ENCODE measurements at regions not wholly inside any gene's neighbourhood (a gene's known extent, or its start where the extent isn't known, plus 50 kb on each side); places are given as distances from the start of the nearest gene placed in this dataset.

- TF ChIP-seq CTCF (conservative IDR thresholded peaks at IDR 0.05; ENCODE audit: low read depth, low read length): no peak
- peaks cover 5% of the 10 kb centered on the region for H3K4me1 ChIP-seq (ENCODE audit: low read depth, poor library complexity, severe bottlenecking)
- H3K36me3 ChIP-seq (ENCODE audit: insufficient read depth): no peaks in the 10 kb centered on the region
- H4K20me1 ChIP-seq (ENCODE audit: insufficient read depth): no peaks in the 10 kb centered on the region
- H3K4me2 ChIP-seq: no peak overlapping the region
- H3K27me3 ChIP-seq (ENCODE audit: insufficient read depth, low read depth): no peaks in the 10 kb centered on the region
- H3K4me3 ChIP-seq (IDR thresholded peaks at IDR 0.05; ENCODE audit: insufficient read depth, low read depth, low read length): no peak overlapping the region
- no peaks in the 10 kb centered on the region for H3K79me2 ChIP-seq (ENCODE audit: insufficient read depth, low read depth)
- no peak overlapping the region for H2AFZ ChIP-seq (ENCODE audit: low read depth)
- H3K27ac ChIP-seq: no peak overlapping the region
- no peak overlapping the region for H3K9ac ChIP-seq
These were observed 513.5 kb downstream of the DMAC1 start for GRCh38 chr9:7286101-7286500.

- no peak for TF ChIP-seq CTCF (conservative IDR thresholded peaks at IDR 0.05; ENCODE audit: low read depth, low read length)
- Histone ChIP-seq H3K4me1 (ENCODE audit: low read depth, poor library complexity, severe bottlenecking) (peaks cover 5% of the 10 kb centered on the region), H3K27ac (no peak overlapping the region)
These were observed 514.4 kb downstream of the DMAC1 start for GRCh38 chr9:7285199-7285598.

GRCh38 chr9:7284517-7284916 lies 515.1 kb downstream of the DMAC1 start:
- Histone ChIP-seq H3K4me1 (ENCODE audit: low read depth, poor library complexity, severe bottlenecking) (peaks cover 5% of the 10 kb centered on the region), H3K4me3 (IDR thresholded peaks at IDR 0.05; ENCODE audit: insufficient read depth, low read depth, low read length) (no peak overlapping the region), H2AFZ (ENCODE audit: low read depth) (no peak overlapping the region), H3K36me3 (ENCODE audit: insufficient read depth) (no peaks in the 10 kb centered on the region), H3K79me2 (ENCODE audit: insufficient read depth, low read depth) (no peaks in the 10 kb centered on the region), H3K27me3 (ENCODE audit: insufficient read depth, low read depth) (no peaks in the 10 kb centered on the region), H3K9ac (no peak overlapping the region), H4K20me1 (ENCODE audit: insufficient read depth) (no peaks in the 10 kb centered on the region), H3K27ac (no peak overlapping the region), H3K4me2 (no peak overlapping the region)
- TF ChIP-seq CTCF (conservative IDR thresholded peaks at IDR 0.05; ENCODE audit: low read depth, low read length): no peak

More at GRCh38 chr9:7285199-7285598, 514.4 kb downstream of the DMAC1 start:
- no peak overlapping the region for H3K4me2 ChIP-seq
- no peak overlapping the region for H3K4me3 ChIP-seq (IDR thresholded peaks at IDR 0.05; ENCODE audit: insufficient read depth, low read depth, low read length)
- H2AFZ ChIP-seq (ENCODE audit: low read depth): no peak overlapping the region
- H4K20me1 ChIP-seq (ENCODE audit: insufficient read depth): no peaks in the 10 kb centered on the region
- H3K27me3 ChIP-seq (ENCODE audit: insufficient read depth, low read depth): no peaks in the 10 kb centered on the region
- no peaks in the 10 kb centered on the region for H3K36me3 ChIP-seq (ENCODE audit: insufficient read depth)
- H3K79me2 ChIP-seq (ENCODE audit: insufficient read depth, low read depth): no peaks in the 10 kb centered on the region
- H3K9ac ChIP-seq: no peak overlapping the region

GRCh38 chr9:7284117-7284516 lies 515.5 kb downstream of the DMAC1 start:
- TF ChIP-seq CTCF (conservative IDR thresholded peaks at IDR 0.05; ENCODE audit: low read depth, low read length): no peak
- no peak overlapping the region for H3K4me2 ChIP-seq
- no peak overlapping the region for H3K9ac ChIP-seq
- H3K79me2 ChIP-seq (ENCODE audit: insufficient read depth, low read depth): no peaks in the 10 kb centered on the region
- H3K36me3 ChIP-seq (ENCODE audit: insufficient read depth): no peaks in the 10 kb centered on the region
- H3K4me1 ChIP-seq (ENCODE audit: low read depth, poor library complexity, severe bottlenecking): peaks cover 5% of the 10 kb centered on the region
- no peak overlapping the region for H3K4me3 ChIP-seq (IDR thresholded peaks at IDR 0.05; ENCODE audit: insufficient read depth, low read depth, low read length)
- no peak overlapping the region for H3K27ac ChIP-seq
- no peak overlapping the region for H2AFZ ChIP-seq (ENCODE audit: low read depth)
- H4K20me1 ChIP-seq (ENCODE audit: insufficient read depth): no peaks in the 10 kb centered on the region
- H3K27me3 ChIP-seq (ENCODE audit: insufficient read depth, low read depth): no peaks in the 10 kb centered on the region

Data from KMS-11 (cell line).